SU-DHL-6 (cell line): ENCODE measurements at regions not wholly inside any gene's neighbourhood (a gene's known extent, or its start where the extent isn't known, plus 50 kb on each side); places are given as distances from the start of the nearest gene placed in this dataset.

Experiments
- H2AFZ ChIP-seq: fragments of 200-600 bp; sonication (generic); 2 replicates; pipeline ENCODE4 v1.6.1; 2014; ENCODE audit warnings: low read depth, mild to moderate bottlenecking, moderate library complexity, mixed read lengths, antibody characterized with exemption, low read length; ENCODE audit not compliant: severe bottlenecking
- H3F3A ChIP-seq: fragments of 200-600 bp; shearing (Covaris generic); 2 replicates; pipeline ENCODE4 v1.6.0; 2016; ENCODE audit warnings: antibody characterized with exemption, mild to moderate bottlenecking; ENCODE audit not compliant: insufficient read depth
- H3K27ac ChIP-seq: fragments of 200-600 bp; sonication (generic); 2 replicates; pipeline ENCODE4 v1.5.1; 2016; ENCODE audit warnings: low read depth, mild to moderate bottlenecking, low read length, moderate library complexity, mixed read lengths
- H3K27me3 ChIP-seq: fragments of 200-600 bp; sonication (generic), shearing (Covaris generic); 2 replicates; pipeline ENCODE4 v1.6.0; 2014; ENCODE audit warnings: mild to moderate bottlenecking, low read length
- H3K36me3 ChIP-seq: fragments of 200-600 bp; sonication (generic); 2 replicates; pipeline ENCODE4 v1.6.1; 2014; ENCODE audit warnings: mild to moderate bottlenecking, low read length, mixed read lengths
- H3K4me2 ChIP-seq: fragments of 300-600, 200-600 bp; shearing (Covaris generic), sonication (generic); 2 replicates; pipeline ENCODE4 v1.6.0; 2014; ENCODE audit warnings: low read length, low read depth, mild to moderate bottlenecking; ENCODE audit not compliant: poor library complexity, severe bottlenecking
- H3K4me3 ChIP-seq: fragments of 200-600 bp; sonication (generic); 2 replicates; pipeline ENCODE4 v1.5.1; 2014; ENCODE audit warnings: antibody characterized with exemption, low read length, mild to moderate bottlenecking, mixed read lengths; ENCODE audit not compliant: insufficient read depth, poor library complexity, severe bottlenecking
- H3K79me2 ChIP-seq: fragments of 200-600 bp; sonication (generic); 2 replicates; pipeline ENCODE4 v1.6.1; 2014; ENCODE audit warnings: mild to moderate bottlenecking, low read length, moderate library complexity; ENCODE audit not compliant: insufficient read depth
- H3K9ac ChIP-seq: fragments of 200-600 bp; sonication (generic); 2 replicates; pipeline ENCODE4 v1.7.0; 2014; ENCODE audit warnings: mild to moderate bottlenecking, low read length
- H3K9me2 ChIP-seq: fragments of 200-600 bp; sonication (generic); replicated peaks from 2 replicates; pipeline ENCODE4 v1.6.1; 2014; ENCODE audit warnings: low read length; ENCODE audit not compliant: insufficient read depth
- H3K9me3 ChIP-seq: fragments of 200-600 bp; sonication (generic); 2 replicates; pipeline ENCODE4 v1.6.1; 2014; ENCODE audit warnings: low read length, mixed read lengths; ENCODE audit not compliant: insufficient read depth
- H4K20me1 ChIP-seq: fragments of 200-600 bp; sonication (generic); 2 replicates; pipeline ENCODE4 v1.6.1; 2014; ENCODE audit warnings: low read depth, mild to moderate bottlenecking, antibody characterized with exemption, low read length, moderate library complexity, mixed read lengths
- EZH2phosphoT487 ChIP-seq: fragments of 200-600 bp; sonication (generic), shearing (Covaris generic); conservative IDR thresholded peaks from 2 replicates; pipeline ENCODE4 v1.6.1; 2018; ENCODE audit warnings: mild to moderate bottlenecking, antibody characterized with exemption, low read length, moderate library complexity, mixed read lengths
- TF ChIP-seq, protein P1 (sequence below): fragments of 200-600 bp; sonication (generic); IDR thresholded peaks from one replicate; pipeline ENCODE4 v1.5.1; 2017; ENCODE audit warnings: antibody characterized with exemption, mild to moderate bottlenecking, low read length, moderate library complexity; ENCODE audit not compliant: insufficient read depth, poor library complexity, severe bottlenecking

DNA sequence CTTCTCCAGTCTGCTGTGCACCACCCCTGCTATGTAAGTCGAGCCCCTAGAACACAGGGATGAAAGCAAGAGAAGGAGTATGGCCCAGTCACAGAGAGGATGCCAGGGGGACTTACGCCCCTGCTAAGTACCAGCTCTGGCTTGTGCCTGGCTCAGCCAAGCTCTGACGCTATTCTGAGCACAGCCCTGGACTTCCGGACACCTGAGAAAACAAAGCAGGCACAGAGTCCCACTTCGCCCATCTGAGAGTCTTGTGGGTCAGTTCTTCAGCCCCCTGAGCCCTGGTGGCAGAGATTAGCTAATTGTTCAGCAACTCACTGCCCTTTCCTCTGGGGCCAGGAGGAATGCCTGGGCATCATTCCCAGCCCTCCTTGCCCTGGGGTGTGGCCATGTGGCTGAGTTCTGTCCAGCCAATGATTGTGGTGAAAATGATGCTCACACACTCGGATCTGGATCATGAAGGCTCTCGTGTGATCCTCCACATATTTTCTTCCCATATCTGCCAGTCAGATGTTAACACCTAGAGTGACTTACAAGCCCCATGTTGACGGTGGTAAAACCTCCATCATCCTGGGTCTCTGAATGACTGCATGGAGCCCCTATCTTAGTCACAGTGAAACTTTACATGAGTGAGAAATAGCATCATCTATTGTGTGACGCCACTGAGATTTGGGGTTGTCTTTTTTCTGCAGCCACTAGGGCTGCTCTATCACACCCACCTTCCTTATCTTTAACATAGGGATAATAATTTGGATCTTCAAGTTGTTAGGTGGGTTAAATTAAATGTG lies 105.7 kb downstream of the TPRA1 start:
- Histone ChIP-seq H2AFZ (no peak overlapping the region), H3K36me3 (no peaks in the 10 kb centered on the region), H4K20me1 (no peaks in the 10 kb centered on the region), H3K9me2 (no peaks in the 10 kb centered on the region), H3K9ac (no peak overlapping the region), H3K79me2 (no peaks in the 10 kb centered on the region), H3K27me3 (no peaks in the 10 kb centered on the region), H3F3A (no peaks in the 10 kb centered on the region), H3K9me3 (no peaks in the 10 kb centered on the region), H3K27ac (no peak overlapping the region), H3K4me3 (no peak overlapping the region), H3K4me2 (no peak overlapping the region)
- TF ChIP-seq EZH2phosphoT487, result no peak
- TF ChIP-seq, protein P1, sequence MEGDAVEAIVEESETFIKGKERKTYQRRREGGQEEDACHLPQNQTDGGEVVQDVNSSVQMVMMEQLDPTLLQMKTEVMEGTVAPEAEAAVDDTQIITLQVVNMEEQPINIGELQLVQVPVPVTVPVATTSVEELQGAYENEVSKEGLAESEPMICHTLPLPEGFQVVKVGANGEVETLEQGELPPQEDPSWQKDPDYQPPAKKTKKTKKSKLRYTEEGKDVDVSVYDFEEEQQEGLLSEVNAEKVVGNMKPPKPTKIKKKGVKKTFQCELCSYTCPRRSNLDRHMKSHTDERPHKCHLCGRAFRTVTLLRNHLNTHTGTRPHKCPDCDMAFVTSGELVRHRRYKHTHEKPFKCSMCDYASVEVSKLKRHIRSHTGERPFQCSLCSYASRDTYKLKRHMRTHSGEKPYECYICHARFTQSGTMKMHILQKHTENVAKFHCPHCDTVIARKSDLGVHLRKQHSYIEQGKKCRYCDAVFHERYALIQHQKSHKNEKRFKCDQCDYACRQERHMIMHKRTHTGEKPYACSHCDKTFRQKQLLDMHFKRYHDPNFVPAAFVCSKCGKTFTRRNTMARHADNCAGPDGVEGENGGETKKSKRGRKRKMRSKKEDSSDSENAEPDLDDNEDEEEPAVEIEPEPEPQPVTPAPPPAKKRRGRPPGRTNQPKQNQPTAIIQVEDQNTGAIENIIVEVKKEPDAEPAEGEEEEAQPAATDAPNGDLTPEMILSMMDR, result no peak

DNA sequence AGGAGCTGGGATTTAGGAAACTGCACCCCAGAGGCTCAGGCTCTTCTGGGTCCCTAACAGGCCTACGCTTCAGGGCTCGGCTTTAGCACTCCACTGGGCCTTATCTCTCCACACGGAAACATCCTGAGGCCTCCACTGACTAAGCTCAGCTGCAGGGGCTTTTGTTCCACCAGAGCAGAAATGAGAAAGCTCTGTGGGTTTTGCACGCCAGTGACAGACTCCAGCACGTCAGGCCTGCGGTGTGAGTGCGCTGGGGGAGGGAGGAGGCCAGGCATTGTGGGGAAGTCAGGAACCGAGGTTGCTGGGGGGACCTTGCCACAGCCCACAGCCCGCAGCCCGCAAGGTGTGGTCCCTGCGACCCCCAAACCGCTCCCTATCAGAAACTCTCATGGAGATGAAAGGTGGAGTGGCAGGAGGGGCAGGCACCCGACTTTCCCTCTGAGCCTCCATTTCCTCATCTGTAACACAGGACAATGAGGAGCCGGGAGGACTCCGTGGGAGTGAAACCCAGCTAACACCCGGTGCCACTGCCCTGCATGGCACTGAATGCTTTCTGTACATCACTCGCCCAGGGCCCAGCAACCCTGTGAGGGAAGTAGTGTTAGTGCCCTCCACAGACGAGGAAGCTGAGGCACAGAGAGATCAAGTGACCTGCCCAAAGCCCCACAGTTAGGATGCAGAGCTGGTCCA lies 106.5 kb downstream of the TPRA1 start:
- no peaks in the 10 kb centered on the region for H3K9me2 ChIP-seq

DNA sequence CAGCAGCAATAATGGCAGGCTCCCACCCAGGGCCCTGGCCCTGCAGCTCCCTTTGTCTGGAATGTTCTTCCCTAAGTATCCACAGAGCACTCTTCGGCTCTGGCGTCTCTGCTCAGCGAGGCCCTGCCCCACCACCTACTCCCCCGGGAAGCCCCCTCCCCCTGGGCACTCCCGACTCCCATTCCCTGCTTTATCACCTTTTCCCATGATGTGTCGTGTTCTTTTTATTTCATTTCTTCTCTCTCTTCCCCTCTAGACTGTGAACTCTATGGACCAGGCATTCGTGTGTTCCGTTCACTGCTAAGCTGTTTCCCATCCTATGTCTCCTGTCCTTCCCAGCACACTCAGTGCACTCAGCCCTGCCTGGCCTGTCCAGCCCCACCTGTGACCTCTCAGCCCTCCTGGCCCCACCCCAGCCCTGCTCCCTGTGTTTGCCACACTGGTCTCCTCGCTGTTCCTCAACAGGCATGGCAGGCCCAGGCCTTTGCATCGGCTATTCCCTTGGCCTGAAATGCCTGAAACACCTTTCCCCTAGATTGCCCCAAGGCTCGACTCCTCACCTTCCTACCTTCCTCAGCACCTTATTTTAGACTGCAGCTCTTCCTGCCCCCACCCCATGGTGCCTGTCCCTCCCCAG lies 107.4 kb downstream of the TPRA1 start:
- Histone ChIP-seq H3K79me2 (no peaks in the 10 kb centered on the region), H4K20me1 (no peaks in the 10 kb centered on the region), H3K9me2 (no peaks in the 10 kb centered on the region), H3K9ac (no peak overlapping the region), H2AFZ (no peak overlapping the region), H3F3A (no peaks in the 10 kb centered on the region), H3K27ac (no peak overlapping the region), H3K27me3 (no peaks in the 10 kb centered on the region), H3K4me3 (no peak overlapping the region), H3K4me2 (no peak overlapping the region), H3K36me3 (no peaks in the 10 kb centered on the region), H3K9me3 (no peaks in the 10 kb centered on the region)
- TF ChIP-seq EZH2phosphoT487, result no peak
- TF ChIP-seq, protein P1, result no peak

More for the DNA sequence above, 106.5 kb downstream of the TPRA1 start:
- H4K20me1 ChIP-seq, result no peaks in the 10 kb centered on the region
- TF ChIP-seq, protein P1, result no peak
- TF ChIP-seq EZH2phosphoT487, result no peak
- H3K4me3 ChIP-seq, result no peak overlapping the region
- no peaks in the 10 kb centered on the region for H3K36me3 ChIP-seq
- H3K9ac ChIP-seq, result no peak overlapping the region
- no peak overlapping the region for H3K4me2 ChIP-seq
- H3K79me2 ChIP-seq, result no peaks in the 10 kb centered on the region
- H3F3A ChIP-seq, result no peaks in the 10 kb centered on the region
- no peak overlapping the region for H3K27ac ChIP-seq
- no peak overlapping the region for H2AFZ ChIP-seq
- no peaks in the 10 kb centered on the region for H3K9me3 ChIP-seq
- no peaks in the 10 kb centered on the region for H3K27me3 ChIP-seq
